Duodenal mucosa (tissue), 2 donors: ENCODE measurements at regions not wholly inside any gene's neighbourhood (a gene's known extent, or its start where the extent isn't known, plus 50 kb on each side); places are given as distances from the start of the nearest gene placed in this dataset.

Experiments used
- H3K27ac ChIP-seq: one replicate; pipeline ENCODE4 v1.7.0; 2013; ENCODE audit warnings: low read depth, low read length
- H3K27me3 ChIP-seq, 2 donors: one replicate each; pipeline ENCODE4 v1.7.0; 2013; ENCODE audit warnings: low read length in 2 of 2, control low read depth in 1 of 2; ENCODE audit not compliant: insufficient read depth in 2 of 2, control insufficient read depth in 1 of 2
- H3K36me3 ChIP-seq, 2 donors: one replicate each; pipeline ENCODE4 v1.7.0; 2013; ENCODE audit warnings: low read length in 2 of 2, control low read depth in 1 of 2; ENCODE audit not compliant: insufficient read depth in 2 of 2, control insufficient read depth in 1 of 2
- H3K4me1 ChIP-seq, 2 donors: one replicate each; pipeline ENCODE4 v1.7.0; 2013; ENCODE audit warnings: low read length in 2 of 2, control low read depth in 1 of 2; ENCODE audit not compliant: insufficient read depth in 2 of 2, control insufficient read depth in 1 of 2
- H3K4me3 ChIP-seq, 2 donors: one replicate each; pipeline ENCODE4 v1.7.0; 2013; ENCODE audit warnings: low read length in 2 of 2, low read depth in 1 of 2
- H3K9ac ChIP-seq, 2 donors: one replicate each; pipeline ENCODE4 v1.7.0; 2013; ENCODE audit warnings: low read length in 2 of 2, low read depth in 1 of 2
- H3K9me3 ChIP-seq, 2 donors: one replicate each; pipeline ENCODE4 v1.7.0; 2013; ENCODE audit warnings: low read length in 2 of 2, control low read depth in 1 of 2; ENCODE audit not compliant: control insufficient read depth in 1 of 2

GRCh38 chr4:74543983-74544382 is 99.0 kb downstream of the AREG start:
- Histone ChIP-seq H3K27ac (no peak overlapping the region), H3K27me3 (no peaks in the 10 kb centered on the region), H3K4me3 (no peak overlapping the region), H3K4me1 (peaks cover 36 to 45% of the 10 kb centered on the region in 2 donors), H3K36me3 (no peaks in the 10 kb centered on the region), H3K9ac (no peak overlapping the region), H3K9me3 (no peaks in the 10 kb centered on the region)

GRCh38 chr4:74544655-74545361 is 99.9 kb downstream of the AREG start:
- Histone ChIP-seq H3K27me3 (no peaks in the 10 kb centered on the region), H3K36me3 (no peaks in the 10 kb centered on the region), H3K27ac (no peak overlapping the region), H3K4me1 (peaks cover 36 to 38% of the 10 kb centered on the region in 2 donors), H3K9ac (no peak overlapping the region), H3K9me3 (no peaks in the 10 kb centered on the region), H3K4me3 (no peak overlapping the region)

GRCh38 chr4:74545448-74545847 is 100.5 kb downstream of the AREG start:
- Histone ChIP-seq H3K9ac (no peak overlapping the region), H3K9me3 (no peaks in the 10 kb centered on the region), H3K36me3 (no peaks in the 10 kb centered on the region), H3K27me3 (no peaks in the 10 kb centered on the region), H3K4me1 (peaks cover 36 to 38% of the 10 kb centered on the region in 2 donors), H3K27ac (no peak overlapping the region), H3K4me3 (no peak overlapping the region)

GRCh38 chr4:74546057-74546456 is 101.1 kb downstream of the AREG start:
- no peaks in the 10 kb centered on the region for H3K27me3 ChIP-seq
- no peaks in the 10 kb centered on the region for H3K9me3 ChIP-seq
- no peak overlapping the region for H3K9ac ChIP-seq
- H3K36me3 ChIP-seq, result no peaks in the 10 kb centered on the region
- no peak overlapping the region for H3K4me3 ChIP-seq
- no peak overlapping the region for H3K27ac ChIP-seq
- peaks cover 34 to 38% of the 10 kb centered on the region in 2 donors for H3K4me1 ChIP-seq

GRCh38 chr4:74547042-74547441 is 102.1 kb downstream of the AREG start:
- H3K36me3 ChIP-seq, result no peaks in the 10 kb centered on the region
- H3K9ac ChIP-seq, result no peak overlapping the region
- no peak overlapping the region for H3K4me3 ChIP-seq
- H3K27ac ChIP-seq, result no peak overlapping the region
- no peaks in the 10 kb centered on the region for H3K27me3 ChIP-seq
- no peaks in the 10 kb centered on the region for H3K9me3 ChIP-seq
- H3K4me1 ChIP-seq, result peaks cover 25 to 30% of the 10 kb centered on the region in 2 donors

GRCh38 chr4:74548561-74548960 is 103.6 kb downstream of the AREG start:
- Histone ChIP-seq H3K27ac (no peak overlapping the region), H3K27me3 (no peaks in the 10 kb centered on the region), H3K4me3 (no peak overlapping the region), H3K9me3 (no peaks in the 10 kb centered on the region), H3K36me3 (no peaks in the 10 kb centered on the region), H3K4me1 (peaks cover 12 to 19% of the 10 kb centered on the region in 2 donors), H3K9ac (no peak overlapping the region)

- H3K9me3 ChIP-seq, result no peaks in the 10 kb centered on the region
- H3K27me3 ChIP-seq, result no peaks in the 10 kb centered on the region
- H3K4me3 ChIP-seq, result no peak overlapping the region
- no peak overlapping the region for H3K27ac ChIP-seq
- H3K36me3 ChIP-seq, result no peaks in the 10 kb centered on the region
- H3K9ac ChIP-seq, result no peak overlapping the region
- H3K4me1 ChIP-seq, result peaks cover under 1 to 7% of the 10 kb centered on the region in 2 donors
Measured at GRCh38 chr4:74549936-74550335, 105.0 kb downstream of the AREG start.

- H3K4me1 ChIP-seq, result no peaks in the 10 kb centered on the region
- no peaks in the 10 kb centered on the region for H3K9me3 ChIP-seq
- no peak overlapping the region for H3K9ac ChIP-seq
- H3K27me3 ChIP-seq, result no peaks in the 10 kb centered on the region
- no peak overlapping the region for H3K27ac ChIP-seq
- no peaks in the 10 kb centered on the region for H3K36me3 ChIP-seq
- no peak overlapping the region for H3K4me3 ChIP-seq
Measured at GRCh38 chr4:74555231-74555630, 110.3 kb downstream of the AREG start.

GRCh38 chr4:74555843-74556242 is 110.9 kb downstream of the AREG start:
- Histone ChIP-seq H3K9ac (no peak overlapping the region), H3K4me1 (no peaks in the 10 kb centered on the region), H3K27me3 (no peaks in the 10 kb centered on the region), H3K9me3 (no peaks in the 10 kb centered on the region), H3K27ac (no peak overlapping the region), H3K4me3 (no peak overlapping the region), H3K36me3 (no peaks in the 10 kb centered on the region)

GRCh38 chr4:74559853-74560252 is 114.9 kb downstream of the AREG start:
- H3K4me1 ChIP-seq, result no peaks in the 10 kb centered on the region
- H3K27ac ChIP-seq, result no peak overlapping the region
- H3K36me3 ChIP-seq, result no peaks in the 10 kb centered on the region
- H3K9me3 ChIP-seq, result no peaks in the 10 kb centered on the region
- H3K27me3 ChIP-seq, result no peaks in the 10 kb centered on the region
- no peak overlapping the region for H3K4me3 ChIP-seq
- H3K9ac ChIP-seq, result no peak overlapping the region
